Liver (tissue), 8 donors: ENCODE measurements at regions not wholly inside any gene's neighbourhood (a gene's known extent, or its start where the extent isn't known, plus 50 kb on each side); places are given as distances from the start of the nearest gene placed in this dataset.

Experiments used
- DNase-seq: peaks from one replicate; pipeline ENCODE4 v3.0.0-alpha.2; 2017; ENCODE audit warnings: low spot score
- H3K27ac ChIP-seq, 2 donors: one replicate each; pipeline ENCODE4 v1.7.0; 2013; ENCODE audit warnings: inconsistent platforms in 2 of 2, low read length in 2 of 2, control low read depth in 1 of 2, low read depth in 1 of 2, mild to moderate bottlenecking in 1 of 2
- H3K27me3 ChIP-seq, 4 donors: one replicate each; pipeline versions ENCODE4 v1.6.1 to v1.7.0; 2013; ENCODE audit warnings: low read length in 3 of 4, inconsistent platforms in 1 of 4, mild to moderate bottlenecking in 1 of 4, moderate library complexity in 1 of 4; ENCODE audit not compliant: control insufficient read depth in 4 of 4, insufficient read depth in 4 of 4
- H3K36me3 ChIP-seq, 4 donors: one replicate each; pipeline versions ENCODE4 v1.6.1 to v1.7.0; 2013; ENCODE audit warnings: low read length in 3 of 4, mild to moderate bottlenecking in 3 of 4, low read depth in 1 of 4, moderate library complexity in 1 of 4; ENCODE audit not compliant: control insufficient read depth in 4 of 4, insufficient read depth in 3 of 4
- H3K4me1 ChIP-seq, 4 donors: one replicate each; pipeline versions ENCODE4 v1.6.1 to v1.7.0; 2013; ENCODE audit warnings: low read length in 3 of 4, mild to moderate bottlenecking in 3 of 4, moderate library complexity in 1 of 4; ENCODE audit not compliant: control insufficient read depth in 4 of 4, insufficient read depth in 4 of 4
- H3K4me3 ChIP-seq, 3 donors: one replicate each; pipeline versions ENCODE4 v1.6.1 to v1.7.0; 2013; ENCODE audit warnings: low read length in 3 of 3, control low read depth in 1 of 3, low read depth in 1 of 3, mild to moderate bottlenecking in 1 of 3
- H3K9ac ChIP-seq, 2 donors: one replicate each; pipeline ENCODE4 v1.7.0; 2013; ENCODE audit warnings: low read length in 2 of 2, mild to moderate bottlenecking in 2 of 2, moderate library complexity in 2 of 2, control low read depth in 1 of 2, low read depth in 1 of 2
- H3K9me3 ChIP-seq, 4 donors: one replicate each; pipeline versions ENCODE4 v1.6.1 to v1.7.0; 2013; ENCODE audit warnings: low read length in 3 of 4; ENCODE audit not compliant: control insufficient read depth in 4 of 4
- ATF3 ChIP-seq: IDR thresholded peaks from 2 replicates; pipeline ENCODE4 v1.6.1; 2016; ENCODE audit warnings: antibody characterized with exemption
- CTCF ChIP-seq: fragments of 150-350 bp; IDR thresholded peaks from 2 replicates; pipeline ENCODE4 v1.5.1; 2017; ENCODE audit warnings: improper control_type of control experiment, low read depth, low read length; ENCODE audit not compliant: missing input control
- EGR1 ChIP-seq, 2 donors: IDR thresholded peaks; 2 replicates each; pipeline ENCODE4 v1.6.1; 2016 to 2018; ENCODE audit warnings: antibody characterized with exemption in 2 of 2, low read depth in 2 of 2
- FOXA2 ChIP-seq: IDR thresholded peaks from 2 replicates; pipeline ENCODE4 v1.6.1; 2016; ENCODE audit warnings: antibody characterized with exemption
- HNF4A ChIP-seq, 2 donors: conservative IDR thresholded peaks; 2 replicates each; pipeline ENCODE4 v1.6.1; 2016; ENCODE audit warnings: antibody characterized with exemption in 2 of 2, mild to moderate bottlenecking in 2 of 2
- HNF4G ChIP-seq: IDR thresholded peaks from 2 replicates; pipeline ENCODE4 v1.6.1; 2016; ENCODE audit warnings: antibody characterized with exemption
- JUND ChIP-seq, 2 donors: IDR thresholded peaks; 2 replicates each; pipeline ENCODE4 v1.6.1; 2016; ENCODE audit warnings: antibody characterized with exemption in 2 of 2
- MAX ChIP-seq: IDR thresholded peaks from 2 replicates; pipeline ENCODE4 v1.6.1; 2016; ENCODE audit warnings: antibody characterized with exemption
- NR2F2 ChIP-seq: IDR thresholded peaks from 2 replicates; pipeline ENCODE4 v1.6.1; 2016; ENCODE audit warnings: antibody characterized with exemption
- RAD21 ChIP-seq, 2 donors: IDR thresholded peaks; 2 replicates each; pipeline ENCODE4 v1.6.1; 2016; ENCODE audit warnings: antibody characterized with exemption in 2 of 2, mild to moderate bottlenecking in 2 of 2
- REST ChIP-seq: IDR thresholded peaks from 2 replicates; pipeline ENCODE4 v1.6.1; 2016; ENCODE audit warnings: antibody characterized with exemption, mild to moderate bottlenecking
- SP1 ChIP-seq: IDR thresholded peaks from 2 replicates; pipeline ENCODE4 v1.6.1; 2018; ENCODE audit warnings: antibody characterized with exemption, mild to moderate bottlenecking
- TAF1 ChIP-seq: conservative IDR thresholded peaks from 2 replicates; pipeline ENCODE4 v1.6.1; 2016; ENCODE audit warnings: antibody characterized with exemption, mild to moderate bottlenecking
- ZBTB33 ChIP-seq: IDR thresholded peaks from 2 replicates; pipeline ENCODE4 v1.6.1; 2016; ENCODE audit warnings: antibody characterized with exemption
- WGBS: extraction: QIAGEN DNeasy Blood & Tissue Kit; methylation state at CpG from one replicate; pipeline ENCODE4 v1.1.7; 2013; 5-methylcytosine and 5-hydroxymethylcytosine counted together
- donor health status: healthy.
- donor health status: healthy.
- donor health status: healthy.
- donor health status: healthy.
- donor health status: healthy.

GRCh38 chr13:99800011-99800410 is 171.6 kb downstream of the ZIC5 start:
- TF ChIP-seq FOXA2: no peak
- TF ChIP-seq MAX: no peak
- no peak for TF ChIP-seq RAD21 (IDR thresholded peaks at IDR 0.05)
- no peak for TF ChIP-seq TAF1
- TF ChIP-seq EGR1 (IDR thresholded peaks at IDR 0.05; ENCODE audit: low read depth in 2 of 2): no peak
- TF ChIP-seq JUND (IDR thresholded peaks at IDR 0.05): no peak
- TF ChIP-seq REST: no peak
- TF ChIP-seq ZBTB33: no peak
- TF ChIP-seq ATF3: no peak
- no peak for TF ChIP-seq CTCF
- no peak for TF ChIP-seq NR2F2
- no peak for TF ChIP-seq HNF4A (conservative IDR thresholded peaks at IDR 0.05)
- TF ChIP-seq HNF4G: no peak
- Histone ChIP-seq H3K27me3 (no peaks in the 10 kb centered on the region), H3K9ac (no peak overlapping the region), H3K27ac (no peak overlapping the region), H3K9me3 (no peaks in the 10 kb centered on the region), H3K36me3 (no peaks in the 10 kb centered on the region), H3K4me1 (no peaks in the 10 kb centered on the region), H3K4me3 (no peak overlapping the region)
- WGBS: 96% methylated on average over 3 of the region's 3 CpGs
- DNase-seq: no peak

- no peaks in the 10 kb centered on the region for H3K27me3 ChIP-seq
- H3K4me3 ChIP-seq: no peak overlapping the region
- no peak for DNase-seq
- no peak overlapping the region for H3K9ac ChIP-seq
- no peaks in the 10 kb centered on the region for H3K36me3 ChIP-seq
- TF ChIP-seq JUND (IDR thresholded peaks at IDR 0.05): no peak
- TF ChIP-seq SP1: no peak
- TF ChIP-seq EGR1 (IDR thresholded peaks at IDR 0.05; ENCODE audit: low read depth in 2 of 2): no peak
- TF ChIP-seq REST: no peak
- TF ChIP-seq TAF1: no peak
- TF ChIP-seq HNF4G: no peak
- WGBS: 92% methylated on average over 4 of the region's 4 CpGs
- no peak overlapping the region for H3K27ac ChIP-seq
- no peaks in the 10 kb centered on the region for H3K9me3 ChIP-seq
- H3K4me1 ChIP-seq: no peaks in the 10 kb centered on the region
Measured at GRCh38 chr13:99798756-99799155, 172.8 kb downstream of the ZIC5 start.
